Fibroblast of the conjunctiva (primary cell): ENCODE measurements at regions not wholly inside any gene's neighbourhood (a gene's known extent, or its start where the extent isn't known, plus 50 kb on each side); places are given as distances from the start of the nearest gene placed in this dataset.

Experiments
- DNase-seq: peaks from one replicate; pipeline ENCODE4 v3.0.0-alpha.2; 2010; ENCODE audit warnings: low read depth

- DNase-seq = no peak
These were observed 163.6 kb upstream of the VRK2 start for GRCh38 chr2:57882895-57883515.

GRCh38 chr2:57884281-57884680, 162.3 kb upstream of the VRK2 start:
- no peak for DNase-seq

GRCh38 chr2:57885742-57886141, 160.9 kb upstream of the VRK2 start:
- no peak for DNase-seq

- no peak for DNase-seq
These were observed 160.3 kb upstream of the VRK2 start for GRCh38 chr2:57886161-57886786.

GRCh38 chr2:57888463-57888862, 158.1 kb upstream of the VRK2 start:
- no peak for DNase-seq

- peak; percentile 8 for DNase-seq
These were observed 156.1 kb upstream of the VRK2 start for GRCh38 chr2:57890464-57890863.

GRCh38 chr2:57891086-57891712, 155.4 kb upstream of the VRK2 start:
- DNase-seq = peak; percentile 10

- DNase-seq = no peak
These were observed 153.7 kb upstream of the VRK2 start for GRCh38 chr2:57892920-57893319.

GRCh38 chr2:57893347-57893746, 153.3 kb upstream of the VRK2 start:
- no peak for DNase-seq

GRCh38 chr2:57893786-57894185, 152.8 kb upstream of the VRK2 start:
- DNase-seq = no peak

GRCh38 chr2:57894381-57894780, 152.2 kb upstream of the VRK2 start:
- DNase-seq = no peak

GRCh38 chr2:57897920-57898319, 148.7 kb upstream of the VRK2 start:
- DNase-seq = no peak

GRCh38 chr2:57899898-57900297, 146.7 kb upstream of the VRK2 start:
- DNase-seq = no peak

GRCh38 chr2:57902578-57902977, 144.0 kb upstream of the VRK2 start:
- DNase-seq = no peak

GRCh38 chr2:57906152-57906732, 140.4 kb upstream of the VRK2 start:
- DNase-seq = peak; percentile 49

GRCh38 chr2:57907411-57907810, 139.2 kb upstream of the VRK2 start:
- DNase-seq = no peak

- no peak for DNase-seq
These were observed 137.9 kb upstream of the VRK2 start for GRCh38 chr2:57908736-57909161.

- DNase-seq = no peak
These were observed 128.5 kb upstream of the VRK2 start for GRCh38 chr2:57918126-57918525.

GRCh38 chr2:57920342-57920939, 126.2 kb upstream of the VRK2 start:
- no peak for DNase-seq

- DNase-seq = no peak
These were observed 111.9 kb upstream of the VRK2 start for GRCh38 chr2:57934659-57935058.

- no peak for DNase-seq
These were observed 110.4 kb upstream of the VRK2 start for GRCh38 chr2:57936216-57936615.

GRCh38 chr2:57937456-57937855, 109.2 kb upstream of the VRK2 start:
- no peak for DNase-seq

GRCh38 chr2:57941816-57942215, 104.8 kb upstream of the VRK2 start:
- DNase-seq = no peak
